Posterior vena cava (tissue), 2 donors: ENCODE measurements at regions not wholly inside any gene's neighbourhood (a gene's known extent, or its start where the extent isn't known, plus 50 kb on each side); places are given as distances from the start of the nearest gene placed in this dataset.
"Not testable (repeated sequence)": the region's sequence is repeated elsewhere in the genome, so short reads cannot be mapped to it uniquely, and the experiment has no call there.

Experiments used
- DNase-seq: peaks from one replicate; pipeline ENCODE4 v3.0.0-alpha.2; 2020; ENCODE audit warnings: low spot score
- intact Hi-C, 2 donors: fragments of 100-400 bp; cut with DNase I; formaldehyde crosslinking; loops; one replicate each; pipeline versions ENCODE4 v1.14.1 to v1.14.2; 2022 to 2023
- donor health status: DM: yes; HTN: yes; CAD: no.
- donor health status: DM: yes; HTN: yes; CAD: no.

DNA sequence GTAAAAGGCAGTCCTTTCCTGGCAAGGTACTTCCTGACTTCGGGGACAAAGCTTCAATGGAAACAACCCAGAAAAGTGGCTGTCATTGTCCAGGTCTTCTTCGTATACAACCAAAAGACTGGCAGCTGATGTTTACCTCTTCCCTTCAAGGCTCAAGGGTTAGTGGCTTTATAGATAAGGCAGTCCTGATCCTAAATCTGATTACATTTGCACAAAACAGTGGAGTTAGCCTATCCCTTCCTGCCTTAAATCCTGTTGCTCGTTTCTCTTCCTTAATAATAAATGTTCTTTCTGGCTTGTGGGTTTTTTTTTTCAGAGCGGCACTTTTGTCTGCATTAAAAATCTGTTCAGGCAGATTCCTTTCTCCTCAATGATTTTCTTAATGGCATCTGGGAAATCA is 169.3 kb upstream of the KCTD3 start:
- DNase-seq: no peak
- intact Hi-C loops: no loop called here

DNA sequence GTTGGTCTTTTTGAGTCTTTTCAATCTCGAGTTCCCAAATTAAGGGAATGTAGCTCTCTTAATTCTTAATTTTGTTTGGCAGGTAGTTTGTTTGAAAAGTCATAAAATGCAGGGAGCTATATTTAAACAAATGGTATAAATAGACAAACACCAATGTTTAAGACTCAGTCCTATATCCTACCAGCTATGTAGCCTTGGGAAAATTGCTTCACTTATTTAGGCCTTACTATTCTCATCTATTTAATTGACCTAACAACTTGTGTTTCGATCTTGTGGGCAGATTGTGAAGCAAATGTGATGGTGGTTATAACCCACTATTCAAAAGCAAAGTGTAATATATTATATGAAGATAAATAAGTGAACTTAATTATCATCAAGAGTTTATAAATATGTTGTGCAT is 167.3 kb upstream of the KCTD3 start:
- intact Hi-C loops: no loop called here
- DNase-seq: no peak

DNA sequence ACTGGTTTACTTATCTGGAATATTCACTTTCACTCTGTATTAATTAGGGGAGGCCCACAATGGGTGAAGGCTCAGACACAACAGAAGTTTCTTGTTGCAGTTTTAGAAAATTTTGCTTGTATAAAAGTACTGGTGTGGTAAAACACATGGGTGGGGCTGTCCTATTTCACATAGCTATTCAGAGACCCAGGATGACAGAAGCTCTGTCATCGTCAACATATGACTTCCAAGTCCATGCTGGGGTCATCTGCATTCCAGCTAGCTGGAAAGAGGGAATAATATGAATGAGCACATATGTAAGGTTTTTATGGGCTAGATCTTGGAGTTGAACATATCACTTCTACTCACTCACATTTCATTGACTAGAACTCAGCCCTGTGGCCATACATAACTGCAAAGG is 166.4 kb upstream of the KCTD3 start:
- no peak for DNase-seq
- intact Hi-C loops: no loop called here

DNA sequence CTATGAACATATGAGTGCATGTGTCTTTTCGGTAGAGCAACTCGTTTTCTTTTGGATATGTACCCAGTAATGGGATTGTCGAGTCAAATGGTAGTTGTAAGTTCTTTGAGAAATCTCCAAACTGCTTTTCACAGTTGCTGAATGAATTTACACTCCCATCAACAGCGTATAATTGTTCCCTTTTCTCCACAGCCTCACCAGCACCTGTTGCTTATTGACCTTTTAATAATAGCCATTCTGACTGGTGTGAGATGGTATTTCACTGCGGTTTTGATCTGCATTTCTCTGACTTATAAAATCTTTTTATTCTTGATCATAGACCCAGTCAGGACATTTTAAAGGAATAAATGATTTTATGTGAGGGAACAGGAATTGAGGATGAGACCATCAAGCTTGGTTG is 165.0 kb upstream of the KCTD3 start:
- intact Hi-C loops: no loop called here
- no peak for DNase-seq

DNA sequence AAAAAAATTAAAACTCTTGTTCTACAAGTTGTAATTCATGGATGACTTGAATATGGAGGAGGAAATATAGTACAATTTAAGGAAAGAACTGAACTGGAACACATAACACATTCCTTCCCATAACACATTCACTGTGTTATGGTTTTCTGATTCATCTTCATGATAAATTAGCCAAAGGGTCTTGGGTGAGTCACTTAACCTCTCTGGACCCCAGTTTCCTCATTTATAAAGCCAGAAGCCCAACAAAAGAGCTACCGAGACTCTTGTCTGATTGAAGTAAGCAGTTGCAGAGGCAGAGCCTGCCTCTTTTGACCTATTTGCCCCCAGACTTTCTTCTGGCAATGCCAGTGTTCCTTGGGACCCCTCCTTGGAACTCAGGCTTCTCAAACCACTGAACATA is 161.9 kb upstream of the KCTD3 start:
- DNase-seq: no peak
- intact Hi-C loops: no loop called here

DNA sequence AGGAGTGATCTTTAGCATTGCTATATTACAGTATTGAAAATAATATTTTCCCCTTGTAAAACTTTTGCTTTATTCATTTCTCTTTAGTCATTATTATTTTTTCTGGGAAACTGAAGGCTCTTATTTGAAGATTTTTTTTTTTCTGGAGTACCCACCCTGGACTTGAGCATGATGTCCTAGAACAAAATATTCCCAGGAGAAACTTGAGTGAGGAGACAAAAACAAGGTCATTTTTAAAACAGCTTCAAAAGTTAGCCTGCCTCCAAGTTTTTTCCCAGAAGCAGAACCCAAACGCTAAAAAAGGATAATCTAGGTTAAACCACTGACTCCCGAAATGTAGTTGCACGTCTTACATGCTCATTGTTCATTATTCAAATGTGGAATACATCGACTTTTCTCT is 160.2 kb upstream of the KCTD3 start:
- no peak for DNase-seq

DNA sequence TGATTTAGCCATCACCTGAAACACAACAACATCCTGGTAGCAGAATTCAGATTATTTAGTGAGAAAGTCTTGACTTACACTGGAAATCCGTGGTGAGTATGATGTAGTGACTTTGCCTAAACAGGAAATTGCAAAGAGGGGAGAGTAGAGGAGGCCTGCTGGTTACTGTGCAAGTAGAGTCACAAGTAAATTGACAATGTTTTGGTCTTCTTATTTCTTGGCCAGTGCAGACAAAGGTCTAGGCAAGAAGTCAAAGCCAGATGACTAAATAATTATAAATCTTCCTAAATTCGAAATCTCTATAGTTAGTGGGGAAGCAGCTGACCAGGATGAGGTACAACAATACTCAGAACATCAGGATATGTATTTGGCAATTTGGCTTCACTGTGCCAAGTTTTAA is 159.5 kb upstream of the KCTD3 start:
- no peak for DNase-seq

More for the DNA sequence above, 160.2 kb upstream of the KCTD3 start:
- intact Hi-C loops: no loop called here

DNA sequence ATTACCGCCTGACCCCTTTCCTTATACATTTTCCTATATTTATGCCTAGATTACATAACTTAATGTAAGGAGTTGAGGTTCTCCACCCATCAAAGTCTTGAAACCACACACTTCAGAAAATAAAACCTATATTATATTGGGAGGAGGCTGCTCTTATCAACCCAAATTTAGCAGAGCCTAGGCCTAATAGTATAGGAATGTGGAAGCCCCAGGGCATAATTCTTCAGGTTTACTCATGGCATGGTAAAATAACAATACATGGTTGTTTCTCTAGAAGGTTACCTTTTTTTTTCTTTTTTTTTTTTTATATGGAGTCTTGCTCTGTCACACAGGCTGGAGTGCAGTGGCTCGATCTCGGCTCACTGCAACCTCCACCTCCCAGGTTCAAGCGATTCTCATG is 157.6 kb upstream of the KCTD3 start:
- intact Hi-C loops, DNase-seq: not testable (repeated sequence)

More for the DNA sequence above, 159.5 kb upstream of the KCTD3 start:
- intact Hi-C loops: no loop called here

DNA sequence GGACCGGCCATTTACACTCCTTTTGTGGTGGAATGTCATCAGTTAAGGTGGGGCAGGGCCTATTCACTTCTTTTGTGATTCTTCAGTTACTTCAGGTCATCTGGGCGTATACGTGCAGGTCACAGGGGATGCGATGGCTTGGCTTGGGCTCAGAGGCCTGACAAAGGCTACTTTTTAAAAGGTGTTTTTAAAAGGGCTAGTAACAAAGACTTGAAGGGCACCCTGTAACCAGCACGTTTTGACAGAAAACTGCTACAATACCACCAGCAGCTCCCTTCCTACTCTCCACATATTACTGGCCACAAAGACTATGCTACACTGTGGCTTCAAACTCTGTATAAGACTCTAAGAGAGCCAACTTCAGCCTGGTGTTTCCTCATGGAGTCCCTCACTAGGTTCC is 151.6 kb upstream of the KCTD3 start:
- DNase-seq, intact Hi-C loops: not testable (repeated sequence)

DNA sequence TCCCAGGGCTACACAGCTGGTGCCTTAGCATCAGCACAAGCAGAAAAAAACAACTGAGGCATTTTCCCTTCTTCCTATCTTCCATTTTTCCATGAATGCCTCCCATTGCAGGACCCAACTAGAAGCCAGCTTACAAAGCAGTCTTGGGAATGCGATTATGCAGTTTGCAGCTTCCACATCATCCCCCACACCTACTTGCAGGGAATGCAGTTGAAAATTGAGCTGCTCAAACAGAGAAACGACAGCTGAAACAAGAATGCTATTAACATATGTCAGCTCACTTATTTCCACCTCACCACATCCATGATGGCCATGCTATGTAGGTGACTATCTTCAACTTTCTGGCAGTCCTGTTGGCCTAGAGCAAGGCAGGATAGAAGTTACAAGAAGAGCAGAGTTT is 150.6 kb upstream of the KCTD3 start:
- intact Hi-C loops: no loop called here
- no peak for DNase-seq

DNA sequence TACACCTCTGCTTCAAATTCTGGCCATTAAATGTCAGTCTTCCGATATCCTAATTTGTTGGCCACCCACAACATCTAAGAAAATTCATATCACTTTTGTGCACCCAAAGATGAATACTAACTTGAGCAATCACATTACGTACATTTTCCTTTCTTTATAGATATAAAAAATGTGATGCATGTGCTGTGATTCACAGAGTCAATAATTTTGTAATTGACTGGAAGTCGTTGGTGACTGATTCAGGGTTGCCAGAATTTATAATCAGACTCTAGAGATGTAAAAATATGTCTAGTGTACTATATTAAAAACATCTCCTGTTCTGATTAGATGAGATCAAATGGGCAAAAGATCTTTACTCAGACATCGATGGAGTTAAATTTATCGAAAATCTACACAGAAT is 150.0 kb upstream of the KCTD3 start:
- no peak for DNase-seq
- intact Hi-C loops: no loop called here

DNA sequence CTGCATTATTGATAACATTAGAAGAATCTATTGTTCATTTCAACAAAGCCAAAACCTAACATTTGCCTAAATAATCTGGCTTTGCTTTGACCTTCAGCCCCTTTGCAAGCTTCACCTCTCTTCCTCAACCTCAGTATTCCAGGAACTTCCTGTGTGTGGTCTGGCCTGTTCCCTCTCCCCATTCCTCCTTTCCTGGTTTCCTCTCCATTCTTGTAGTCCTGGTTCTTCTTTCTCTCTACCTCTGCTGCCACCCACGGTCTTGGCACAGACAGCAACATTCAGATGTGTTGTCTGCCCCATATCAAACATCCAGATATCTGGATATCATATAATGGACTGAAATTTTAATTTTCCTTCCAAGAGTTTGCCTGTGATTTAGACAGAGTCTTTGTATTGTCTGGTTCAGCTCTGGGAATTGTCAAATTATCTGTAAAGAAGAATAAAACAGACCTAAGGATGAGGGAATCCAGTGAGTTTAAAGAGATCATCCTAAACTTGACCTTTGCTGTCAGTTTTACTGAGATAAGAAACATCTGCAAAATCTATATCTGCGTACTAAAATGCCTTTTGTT is 148.1 kb upstream of the KCTD3 start:
- no peak for DNase-seq
- intact Hi-C loops: no loop called here

DNA sequence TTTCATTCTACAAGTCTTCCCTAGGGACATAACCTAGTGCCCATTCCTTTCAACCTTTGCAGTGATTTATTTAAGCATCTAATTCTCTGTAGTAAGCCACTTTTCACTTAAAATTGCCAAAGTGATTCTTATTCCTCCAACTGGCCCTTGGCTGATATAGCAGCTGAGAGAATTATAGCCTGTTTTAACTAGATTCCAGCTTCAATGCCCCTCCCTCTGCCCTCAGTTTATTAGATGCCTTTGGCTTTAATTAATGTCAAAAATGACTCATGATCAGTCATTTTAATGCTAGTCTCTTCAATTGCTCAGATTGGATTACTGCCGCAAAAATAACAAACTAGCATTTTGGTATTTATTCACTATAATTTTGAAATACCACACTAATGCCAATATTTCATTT is 145.4 kb upstream of the KCTD3 start:
- intact Hi-C loops: no loop called here
- DNase-seq: no peak

DNA sequence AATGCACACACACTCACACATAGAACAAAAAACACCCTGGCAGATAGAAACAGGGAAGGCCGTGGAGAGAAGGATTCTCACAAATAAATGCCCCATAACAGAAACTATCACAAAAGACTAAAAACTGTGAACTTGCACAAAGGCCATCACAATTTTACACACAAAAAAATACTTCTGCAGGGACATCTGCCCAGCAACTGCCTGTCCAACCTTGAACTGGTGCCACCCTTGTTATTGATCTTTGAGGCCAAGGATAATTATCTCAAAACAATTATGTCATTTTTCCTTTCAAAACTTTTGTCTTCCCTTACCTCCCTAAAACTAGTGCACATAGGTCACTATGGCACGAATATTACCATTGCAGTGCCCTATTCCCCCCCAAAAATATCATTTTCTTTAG is 143.8 kb upstream of the KCTD3 start:
- no peak for DNase-seq
- intact Hi-C loops: no loop called here

DNA sequence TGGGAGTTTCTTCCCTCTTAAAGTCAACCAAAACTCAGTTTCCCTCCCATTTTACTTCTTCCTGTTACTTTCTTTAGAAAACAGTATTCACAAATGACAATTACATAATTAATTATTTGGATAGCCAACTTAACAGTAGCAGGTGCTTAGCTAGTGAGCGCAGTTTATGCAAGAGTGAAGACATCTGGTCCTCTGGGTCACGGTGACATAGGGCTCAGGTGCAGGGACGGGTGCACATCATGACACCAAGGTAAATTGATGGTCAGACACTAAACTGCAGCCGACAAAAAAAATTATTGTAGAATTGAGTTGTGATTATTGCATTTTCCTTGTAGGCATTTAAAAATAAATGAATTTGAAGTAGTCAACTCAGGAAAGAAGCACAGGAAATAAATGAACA is 142.0 kb upstream of the KCTD3 start:
- intact Hi-C loops: no loop called here
- DNase-seq: no peak

DNA sequence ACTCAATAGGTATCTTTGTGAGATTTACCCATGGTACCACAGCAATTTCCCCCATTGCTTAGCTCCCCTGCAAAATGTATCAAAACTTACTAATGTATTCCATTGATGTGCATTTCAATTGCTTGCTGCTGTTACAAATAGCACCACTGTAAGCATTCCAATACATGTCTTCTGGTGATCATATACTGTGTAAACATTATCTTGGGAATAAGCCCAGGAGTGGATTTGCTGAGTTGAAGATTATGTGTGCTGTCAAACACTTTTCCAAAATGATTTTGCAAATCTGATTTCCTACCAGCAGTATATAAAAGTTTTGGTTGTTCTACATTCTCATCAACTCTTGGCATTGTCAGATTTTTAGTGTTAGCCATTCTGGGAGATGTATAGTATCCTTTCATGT is 141.0 kb upstream of the KCTD3 start:
- intact Hi-C loops: no loop called here
- no peak for DNase-seq

DNA sequence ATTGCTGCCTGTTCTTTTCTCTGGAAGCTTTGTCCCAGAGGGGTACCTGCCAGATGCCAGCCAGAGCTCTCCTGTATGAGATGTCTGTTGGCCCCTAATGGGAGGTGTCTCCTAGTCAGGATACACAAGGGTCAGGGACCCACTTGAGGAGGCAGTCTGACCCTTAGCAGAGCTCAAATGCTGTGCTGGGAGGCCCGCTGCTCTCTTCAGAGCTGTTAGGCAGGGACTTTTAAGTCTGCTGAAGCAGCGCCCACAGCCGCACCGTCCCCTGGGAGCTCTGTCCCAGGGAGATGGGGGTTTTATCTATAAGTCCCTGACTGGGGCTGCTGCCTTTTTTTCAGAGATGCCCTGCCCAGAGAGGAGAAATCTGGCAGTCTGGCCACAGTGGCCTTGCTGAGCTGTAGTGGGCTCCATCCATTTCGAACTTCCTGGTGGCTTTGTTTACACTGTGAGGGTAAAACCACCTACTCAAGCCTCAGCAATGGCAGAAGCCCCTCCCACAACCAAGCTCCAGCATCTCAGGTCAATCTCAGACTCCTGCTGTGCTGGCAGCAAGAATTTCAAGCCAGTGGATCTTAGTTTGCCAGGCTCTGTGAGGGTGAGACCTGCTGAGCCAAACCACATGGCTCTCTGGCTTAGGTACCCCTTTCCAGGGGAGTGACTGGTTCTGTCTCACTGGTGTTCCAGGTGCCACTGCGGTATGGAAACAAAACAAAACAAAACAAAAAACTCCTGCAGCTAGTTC is 134.4 kb upstream of the KCTD3 start:
- intact Hi-C loops, DNase-seq: not testable (repeated sequence)

DNA sequence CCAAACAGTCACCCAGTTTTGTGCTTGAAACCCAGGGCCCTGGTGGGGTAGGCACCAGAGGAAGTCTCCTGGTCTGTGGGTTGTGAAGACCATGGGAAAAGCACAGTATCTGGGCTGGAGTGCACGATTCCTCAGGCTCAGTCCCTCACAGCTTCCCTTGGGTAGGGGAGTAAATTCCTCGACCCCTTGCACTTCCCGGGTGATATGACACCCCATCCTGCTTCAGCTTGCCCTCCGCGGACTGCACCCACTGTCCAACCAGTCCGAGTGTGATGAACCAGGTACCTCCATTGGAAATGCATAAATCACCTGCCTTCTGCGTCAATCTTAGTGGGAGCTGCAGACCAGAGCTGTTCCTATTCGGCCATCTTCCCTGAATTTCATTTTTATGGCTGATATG is 133.9 kb upstream of the KCTD3 start:
- intact Hi-C loops: no loop called here
- no peak for DNase-seq

DNA sequence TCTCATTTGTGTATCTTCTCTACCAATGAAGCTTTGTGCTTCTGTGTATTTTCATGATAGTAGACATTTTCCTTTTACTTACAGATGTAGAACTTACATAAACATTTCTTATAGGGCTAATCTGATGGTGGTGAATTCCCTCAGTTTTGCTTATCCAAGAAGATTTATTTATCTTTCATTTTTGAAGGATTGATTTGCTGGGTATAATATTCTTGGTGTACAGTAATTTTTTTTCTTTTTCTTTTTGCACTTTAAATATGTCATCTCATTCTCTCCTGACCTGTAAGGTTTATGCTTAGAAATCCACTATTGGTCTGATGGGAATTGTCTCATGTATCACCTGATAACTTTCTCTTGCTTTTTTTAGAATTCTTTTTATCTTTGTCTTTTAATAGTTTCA is 127.6 kb upstream of the KCTD3 start:
- intact Hi-C loops: no loop called here
- DNase-seq: no peak

DNA sequence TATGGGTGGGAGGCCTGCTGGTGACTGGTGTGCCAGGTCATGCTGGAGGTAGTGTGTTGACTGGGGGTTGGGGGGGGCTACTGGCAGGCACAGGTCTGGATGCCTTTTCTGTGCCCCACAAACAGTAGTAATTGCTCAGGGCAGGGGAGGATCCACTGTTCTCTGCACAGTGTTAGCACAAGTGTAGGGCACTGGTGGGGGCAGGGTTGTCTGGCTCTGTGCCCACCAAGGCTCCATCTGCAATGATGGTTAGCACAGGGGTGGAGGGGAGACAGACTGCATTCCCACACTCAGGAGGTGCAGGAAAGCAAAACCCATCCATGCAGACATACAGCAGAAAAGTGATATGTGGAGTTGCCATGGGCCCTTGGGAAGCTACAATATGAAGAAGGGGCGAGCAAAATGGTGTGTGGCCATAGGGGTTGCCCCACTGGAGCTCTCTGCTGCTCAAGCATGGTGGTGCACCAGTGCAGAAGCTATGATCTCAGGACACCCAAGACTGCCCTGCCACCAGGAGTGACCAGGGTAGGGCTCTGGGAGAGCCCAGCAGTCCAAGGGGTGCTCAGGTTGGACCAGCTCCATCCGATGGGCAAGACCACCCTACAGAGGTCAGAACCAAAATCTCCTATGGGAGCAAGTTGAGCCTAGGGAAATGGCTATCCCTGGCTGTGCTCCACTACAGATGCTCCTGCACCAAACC is 122.2 kb upstream of the KCTD3 start:
- intact Hi-C loops: loop anchor here in 1 of 2 donors (5.0 kb wide), 1 partner anchor 202 kb away; no protein-coding TSS in a partner anchor
- peak; percentile 52 for DNase-seq

DNA sequence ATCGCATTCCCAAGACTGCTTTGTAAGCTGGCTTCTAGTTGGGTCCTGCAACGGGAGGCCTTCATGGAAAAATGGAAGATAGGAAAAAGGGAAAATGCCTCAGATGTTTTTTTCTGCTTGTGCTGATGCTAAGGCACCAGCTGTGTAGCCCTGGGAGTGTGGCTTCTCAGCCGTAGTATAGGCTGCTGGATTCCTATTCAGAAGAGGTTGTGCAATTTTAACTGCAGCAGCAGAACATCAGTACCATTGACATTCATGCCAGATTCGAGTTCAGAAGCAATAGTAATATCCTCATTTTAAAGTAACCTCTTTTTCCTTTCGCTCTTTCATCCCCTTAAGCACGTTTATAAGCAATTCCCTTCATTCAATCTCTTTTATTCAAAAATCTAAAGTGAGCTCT is 119.1 kb upstream of the KCTD3 start:
- intact Hi-C loops, DNase-seq: not testable (repeated sequence)
